ENCODE measurements at regions not wholly inside any gene's neighbourhood (a gene's known extent, or its start where the extent isn't known, plus 50 kb on each side); places are given as distances from the start of the nearest gene placed in this dataset.

DNA sequence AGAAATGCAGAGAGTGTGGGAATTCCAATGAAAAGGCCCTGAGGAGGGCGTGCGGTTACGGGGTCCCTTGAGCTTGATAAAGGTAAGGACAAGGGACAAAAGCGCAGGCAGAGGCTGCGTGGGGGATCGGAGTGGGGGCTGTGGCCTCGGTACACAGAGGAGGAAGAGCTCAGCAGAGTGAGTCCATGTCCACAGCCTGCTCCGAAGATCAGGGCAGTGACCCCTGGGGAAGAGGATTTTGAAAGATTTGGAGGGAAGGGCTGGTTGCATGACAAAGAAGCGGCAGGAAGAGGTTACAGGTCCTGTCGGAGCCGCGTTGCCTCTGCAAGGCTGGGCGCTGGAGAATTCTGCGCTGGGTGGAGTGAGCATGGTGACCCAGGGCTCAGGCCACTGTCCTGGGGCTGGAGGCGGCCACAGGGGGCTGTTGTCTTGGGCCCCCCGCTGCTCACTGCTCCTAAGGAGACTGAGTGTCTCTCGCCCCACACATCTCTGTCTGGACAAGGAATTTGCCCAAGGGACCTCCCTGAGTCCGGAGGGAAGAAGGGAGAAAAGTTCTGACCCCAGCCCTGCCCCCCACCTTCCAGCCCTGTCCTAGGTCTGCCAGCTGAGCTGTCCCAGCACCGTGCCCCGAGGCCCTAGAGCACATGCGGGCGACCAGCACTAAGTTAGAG, 69.8 kb upstream of the INSIG1 start:
- intact Hi-C loops (cut with micrococcal nuclease) = no loop called here

- intact Hi-C loops (cut with micrococcal nuclease) = no loop called here
These were observed 69.2 kb upstream of the INSIG1 start for GRCh38 chr7:155228459-155228845.

DNA sequence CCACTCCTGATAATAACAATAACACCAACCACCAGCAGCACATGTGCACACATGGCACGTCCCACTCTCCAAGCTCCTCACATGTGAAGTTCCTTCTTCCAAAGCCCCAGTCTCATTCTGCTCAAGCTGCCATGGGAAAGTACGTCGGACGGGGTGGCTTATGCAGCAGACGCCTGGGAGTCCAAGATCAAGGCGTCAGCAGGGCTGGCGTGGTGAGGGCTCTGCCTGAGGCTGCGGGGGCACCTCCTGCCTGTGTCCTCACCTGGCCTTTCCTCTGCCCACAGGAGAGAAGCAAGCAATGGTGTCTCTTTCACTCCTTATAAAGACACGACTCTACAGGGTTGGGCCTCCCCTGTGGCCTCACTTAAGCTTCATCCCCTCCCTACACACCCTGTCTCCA, 68.8 kb upstream of the INSIG1 start:
- intact Hi-C loops (cut with micrococcal nuclease) = no loop called here

DNA sequence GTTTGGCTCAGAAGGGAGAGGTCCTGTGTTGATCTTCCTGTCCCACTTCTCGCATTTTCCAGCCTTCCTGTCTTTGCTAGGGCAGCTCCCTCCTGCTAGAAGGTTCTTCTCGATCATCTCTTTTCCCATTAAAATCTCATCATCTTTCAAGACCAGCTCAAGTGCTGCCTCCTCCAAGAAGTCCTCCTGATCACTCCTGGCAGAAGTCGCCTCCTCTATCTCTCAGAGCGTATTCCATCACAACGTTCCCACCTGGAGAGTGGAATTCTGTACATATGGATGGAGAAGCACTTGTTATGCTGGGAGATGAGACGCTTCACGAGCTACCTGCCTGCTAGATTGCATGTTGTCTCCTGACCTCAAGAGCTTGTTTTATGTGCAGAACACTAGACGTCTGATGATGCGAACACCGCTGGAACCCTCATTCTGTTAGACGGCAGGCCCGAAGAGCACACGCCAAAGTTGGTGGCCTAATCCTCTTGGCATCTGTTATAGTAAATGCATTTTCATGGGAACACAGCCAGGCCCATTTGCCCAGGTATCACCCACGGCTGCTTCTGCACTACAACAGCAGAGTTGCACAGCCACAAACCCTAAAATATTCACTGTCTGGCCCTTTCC, 68.0 kb upstream of the INSIG1 start:
- intact Hi-C loops (cut with micrococcal nuclease) = no loop called here

GRCh38 chr7:155230169-155230593, 67.5 kb upstream of the INSIG1 start:
- intact Hi-C loops (cut with micrococcal nuclease) = no loop called here

DNA sequence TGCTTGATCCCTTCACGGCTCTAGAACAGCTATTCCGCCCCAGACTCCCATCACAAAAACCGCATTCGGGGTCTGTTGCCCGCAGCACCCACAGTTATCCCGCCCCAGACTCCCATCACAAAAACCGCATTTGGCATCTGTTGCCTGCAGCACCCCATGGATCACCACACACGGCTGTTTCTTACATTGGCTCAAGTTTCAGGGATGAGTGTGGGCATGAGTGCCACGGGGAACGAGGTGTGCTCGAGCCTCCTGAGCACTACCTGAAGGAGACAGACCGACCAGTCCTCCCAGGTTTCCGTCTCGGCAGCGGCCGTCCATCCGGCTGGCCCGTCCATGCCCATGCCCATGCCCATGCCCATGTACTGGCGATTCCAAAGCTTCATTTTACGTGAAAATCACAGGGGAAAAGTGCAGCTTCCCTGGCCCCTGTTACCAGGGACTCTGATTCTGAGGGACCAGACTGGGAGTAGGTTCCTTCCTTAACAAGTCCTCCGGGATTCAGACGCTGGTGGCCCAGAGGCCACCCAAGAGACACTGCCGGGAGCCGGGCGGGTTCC, 66.4 kb upstream of the INSIG1 start:
- intact Hi-C loops (cut with micrococcal nuclease) = no loop called here

GRCh38 chr7:155231941-155232340, 65.7 kb upstream of the INSIG1 start:
- intact Hi-C loops (cut with micrococcal nuclease) = no loop called here

DNA sequence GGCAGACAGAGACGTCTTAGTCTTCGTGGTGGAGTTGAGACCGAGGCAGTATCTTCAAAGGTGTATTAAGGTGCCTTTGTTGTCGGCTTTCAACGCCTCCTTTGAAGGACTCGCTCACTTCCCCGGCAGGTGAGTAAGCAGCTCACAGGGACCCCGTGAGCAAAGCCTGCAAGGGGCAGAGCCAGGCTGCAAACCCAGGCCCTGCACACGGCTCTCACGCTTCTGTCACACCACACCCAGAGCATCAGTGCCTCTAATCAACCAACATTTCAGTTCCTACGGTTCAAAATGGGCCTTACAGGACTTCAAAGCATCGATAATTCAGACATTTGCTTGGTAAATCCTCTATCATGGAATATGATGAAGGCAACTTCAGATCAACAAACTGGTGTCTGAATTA, 64.8 kb upstream of the INSIG1 start:
- intact Hi-C loops (cut with micrococcal nuclease) = no loop called here

DNA sequence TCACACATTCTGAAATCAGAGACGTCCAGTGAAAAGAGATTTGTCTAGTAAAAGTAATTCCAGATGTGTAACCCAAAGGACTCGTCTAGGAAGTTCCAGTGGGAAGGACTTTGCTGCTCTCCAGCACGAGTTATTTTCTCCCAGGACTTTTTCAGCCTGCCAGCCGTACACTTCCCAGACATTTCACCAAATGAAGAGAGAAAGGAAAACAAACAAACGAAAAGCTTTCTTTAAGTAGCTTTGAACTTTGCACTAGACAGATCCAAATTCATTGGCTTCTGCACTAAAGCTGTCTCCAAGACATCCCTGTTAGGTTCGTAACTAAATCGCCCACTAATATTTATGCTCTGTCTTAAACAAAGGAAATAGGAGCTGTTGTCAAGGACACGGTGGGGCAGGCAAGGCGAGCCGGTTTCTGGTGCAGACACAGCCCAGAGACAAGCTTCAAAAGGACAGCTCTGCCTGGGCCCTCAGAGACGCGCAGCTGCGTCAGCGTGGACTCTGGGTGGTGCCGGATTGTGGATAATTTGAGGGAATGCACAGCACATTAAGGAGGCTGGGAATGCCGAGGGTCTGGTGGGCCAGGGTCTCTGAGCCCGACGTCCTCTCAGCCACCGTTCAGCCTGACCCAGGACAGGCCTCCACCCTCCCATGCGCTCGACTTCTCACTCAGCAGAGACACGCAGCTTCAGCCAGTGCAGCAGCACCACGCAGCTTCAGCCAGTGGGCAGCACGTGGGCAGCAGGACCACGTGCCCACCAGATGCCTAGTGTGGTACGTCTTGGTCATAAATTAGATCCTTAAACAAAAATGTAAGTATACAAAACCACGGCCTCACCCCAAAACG, 64.1 kb upstream of the INSIG1 start:
- intact Hi-C loops (cut with micrococcal nuclease) = no loop called here

- intact Hi-C loops (cut with micrococcal nuclease) = no loop called here
These were observed 63.6 kb upstream of the INSIG1 start for GRCh38 chr7:155234158-155234492.

DNA sequence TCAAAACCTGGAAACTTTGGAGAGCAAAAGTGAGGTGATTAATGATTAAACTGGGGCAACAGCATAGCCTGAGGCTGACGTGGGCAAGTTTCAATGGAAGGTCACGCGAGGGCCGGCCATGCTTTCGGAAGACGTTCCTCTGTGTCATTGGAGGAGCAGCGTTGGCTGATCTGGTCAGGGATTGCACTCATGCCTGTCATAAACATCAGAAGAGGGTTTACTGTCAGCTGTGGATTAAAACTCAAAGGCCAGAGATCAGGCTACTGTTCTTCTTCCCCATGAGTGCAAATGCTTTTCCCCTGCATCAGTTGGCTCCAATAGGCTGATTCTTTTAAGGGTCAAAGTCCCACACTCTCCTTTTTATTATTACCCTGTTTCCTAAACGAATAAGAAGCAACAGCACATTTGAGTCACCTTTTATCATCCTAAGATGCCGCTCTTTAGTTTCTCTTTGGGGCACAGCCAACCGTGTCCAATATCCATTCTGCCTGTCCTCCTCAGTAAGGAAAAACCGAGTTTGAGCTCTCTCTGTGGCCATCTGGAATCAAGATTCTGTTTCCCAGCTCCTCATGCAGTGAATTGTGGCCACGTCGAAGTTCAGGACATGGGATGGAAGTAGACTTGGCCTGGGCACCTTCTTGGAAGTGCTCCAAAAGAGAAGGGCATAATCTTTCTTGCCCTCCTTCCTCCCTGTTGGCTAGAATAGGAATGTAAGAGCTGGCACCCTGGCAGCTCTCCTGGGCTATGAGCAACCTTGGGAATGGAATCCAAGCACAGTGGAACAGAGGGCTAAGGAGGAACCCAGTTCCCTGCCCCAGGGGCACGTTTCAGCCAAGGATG, 62.5 kb upstream of the INSIG1 start:
- intact Hi-C loops (cut with micrococcal nuclease) = no loop called here

DNA sequence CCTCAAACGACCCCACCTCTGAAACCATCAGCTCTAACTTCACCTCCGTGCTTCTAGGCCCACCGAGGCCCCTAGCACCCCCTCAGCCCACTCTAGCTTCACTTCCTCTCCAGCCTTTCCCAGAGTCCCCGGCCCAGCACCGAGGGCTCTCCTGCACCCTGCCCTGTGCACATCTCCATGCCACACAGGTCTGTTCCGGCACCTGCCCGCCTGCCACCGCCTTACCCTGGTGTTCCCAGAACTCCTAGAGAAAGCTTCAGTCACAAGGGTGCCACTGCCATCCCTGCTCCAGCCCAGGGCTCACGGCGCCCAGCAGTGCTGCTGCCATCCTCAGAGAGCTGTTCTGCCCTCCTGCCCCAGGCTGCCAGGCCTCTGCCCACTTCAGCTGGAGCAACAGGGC, 61.3 kb upstream of the INSIG1 start:
- intact Hi-C loops (cut with micrococcal nuclease) = no loop called here

DNA sequence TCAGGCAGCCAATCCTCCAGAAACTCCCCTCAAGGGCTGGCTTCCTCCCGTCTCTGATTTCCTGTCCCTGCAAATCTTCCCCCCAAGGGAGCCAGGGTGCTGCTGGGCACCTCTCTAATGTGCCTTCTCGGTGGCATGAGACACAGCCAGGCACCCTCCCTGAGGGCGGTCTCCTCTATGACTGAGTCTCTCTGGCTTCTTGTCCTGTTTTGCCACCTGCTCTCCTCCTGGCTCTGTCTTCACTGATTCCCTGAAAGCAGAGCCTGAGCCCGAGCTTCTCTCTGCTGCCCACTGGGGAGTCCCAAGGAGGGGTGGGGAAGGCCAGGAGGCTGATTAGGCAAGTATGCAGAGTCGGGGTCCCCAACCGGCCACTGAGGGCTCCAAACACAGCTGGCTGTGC, 60.4 kb upstream of the INSIG1 start:
- intact Hi-C loops (cut with micrococcal nuclease) = no loop called here

DNA sequence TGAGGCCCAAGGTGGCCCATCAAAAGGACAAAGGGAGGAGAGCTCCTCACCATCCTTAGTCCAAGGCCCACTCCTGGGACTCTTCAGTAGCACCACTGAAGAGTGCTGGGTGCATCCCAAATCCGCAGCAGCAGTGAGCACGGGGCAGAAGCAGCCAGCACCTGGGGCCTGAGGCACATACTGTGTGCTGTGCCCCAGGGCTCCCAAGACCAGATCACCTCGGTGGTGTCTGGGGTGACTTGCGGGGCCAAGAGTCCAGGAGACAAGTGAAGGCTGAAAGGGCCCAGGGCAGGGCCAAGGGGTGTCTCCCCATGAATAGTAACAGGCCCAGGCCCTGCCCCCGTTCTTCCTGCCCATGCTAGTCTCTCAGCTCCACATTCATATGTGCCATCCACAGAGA, 59.9 kb upstream of the INSIG1 start:
- intact Hi-C loops (cut with micrococcal nuclease) = loop anchor here (2.0 kb wide), 1 partner anchor 23 kb away; no protein-coding TSS in a partner anchor

GRCh38 chr7:155239431-155240087, 58.1 kb upstream of the INSIG1 start:
- intact Hi-C loops (cut with micrococcal nuclease) = loop anchor here (2.0 kb wide), 1 partner anchor 25 kb away; no protein-coding TSS in a partner anchor

DNA sequence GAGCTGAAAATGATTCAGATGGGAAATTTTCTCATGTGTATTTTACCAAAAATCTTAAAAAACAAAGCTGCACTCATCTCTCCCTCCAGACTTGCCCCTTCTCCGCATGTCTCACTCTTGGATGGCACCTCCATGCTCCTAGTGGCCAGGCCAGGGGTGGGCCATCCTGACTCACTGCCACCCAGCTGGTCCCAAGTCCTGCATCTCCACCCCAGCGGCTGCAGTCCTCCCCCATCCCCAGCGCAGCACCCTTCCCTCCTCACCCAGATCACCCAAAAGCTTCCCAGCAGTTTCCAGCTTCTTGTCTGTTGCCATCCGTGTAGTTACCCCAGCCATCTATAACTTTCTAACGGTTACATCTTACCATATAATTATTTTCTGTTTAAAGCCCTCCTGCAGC, 53.0 kb upstream of the INSIG1 start:
- intact Hi-C loops (cut with micrococcal nuclease) = no loop called here

GRCh38 chr7:155247479-155248365, 50.0 kb upstream of the INSIG1 start:
- intact Hi-C loops (cut with micrococcal nuclease) = no loop called here

Data from T-helper 1 cell treated with Interleukin-12 subunit alpha and Interleukin-12 subunit beta and Interleukin-4 antibody, amounts not matched to agents 30 ng/mL and 1 ng/mL, for 36 hours (primary cell).